ENCODE measurements at regions not wholly inside any gene's neighbourhood (a gene's known extent, or its start where the extent isn't known, plus 50 kb on each side); places are given as distances from the start of the nearest gene placed in this dataset.

- no peak overlapping the region for H3K9ac ChIP-seq (replicated peaks; ENCODE audit: extremely low read depth, insufficient read depth, low read length)
- no peaks in the 10 kb centered on the region for H3K9me1 ChIP-seq (replicated peaks; ENCODE audit: control insufficient read depth, extremely low read depth, insufficient read depth, low read length)
- H3K9me3 ChIP-seq (replicated peaks; ENCODE audit: control insufficient read depth, insufficient read depth, low read length): no peaks in the 10 kb centered on the region
- DNase-seq (ENCODE audit: low read depth, low spot score): no peak
- H2AFZ ChIP-seq (ENCODE audit: low read depth, low read length): no peak overlapping the region
- H3K4me1 ChIP-seq (ENCODE audit: control insufficient read depth, extremely low read depth, insufficient read depth, low read length): no peaks in the 10 kb centered on the region
- dilution Hi-C loops (cut with MboI; ENCODE audit: extremely low pct_ligation_motif_present, low sequenced_read_pairs) (no loop called here), intact Hi-C loops (cut with micrococcal nuclease) (no loop called here)
- H3K36me3 ChIP-seq (ENCODE audit: control insufficient read depth in 2 of 2, extremely low read depth in 1 of 2, insufficient read depth in 2 of 2, low read length in 2 of 2): no peaks in the 10 kb centered on the region
- BruUV-seq (replicated peaks): no TSS peak
- no peaks in the 10 kb centered on the region for H3K79me2 ChIP-seq (ENCODE audit: control insufficient read depth, insufficient read depth, low read length)
- ChIA-PET CTCF (no interaction called here), POLR2A (no interaction called here)
- H3K4me3 ChIP-seq (replicated peaks in 1 of 3; ENCODE audit: insufficient read depth in 1 of 3, low read depth in 1 of 3, low read length in 3 of 3): no peak overlapping the region
- no peak overlapping the region for H3K4me2 ChIP-seq (ENCODE audit: insufficient read depth, low read length)
- H3K27me3 ChIP-seq (ENCODE audit: control insufficient read depth in 2 of 2, insufficient read depth in 2 of 2, low read length in 2 of 2): peaks cover 5 to 6% of the 10 kb centered on the region in 2 experiments
- H4K20me1 ChIP-seq (replicated peaks; ENCODE audit: control insufficient read depth, extremely low read depth, insufficient read depth, low read length): no peaks in the 10 kb centered on the region
- FAIRE-seq: no peak
- TF ChIP-seq CTCF (IDR thresholded peaks at IDR 0.05; ENCODE audit: extremely low read depth in 1 of 2, insufficient read depth in 1 of 2, low read depth in 1 of 2, low read length in 2 of 2) (no peak), POLR2A (IDR thresholded peaks at IDR 0.05; ENCODE audit: low read depth, low read length) (no peak), EZH2 (IDR thresholded peaks at IDR 0.05; ENCODE audit: borderline replicate concordance, low read depth, low read length, severe bottlenecking) (no peak), FOS (IDR thresholded peaks at IDR 0.05; ENCODE audit: borderline replicate concordance, insufficient read depth, low read length) (no peak), MAX (IDR thresholded peaks at IDR 0.05; ENCODE audit: insufficient read depth, insufficient read length) (no peak), JUN (IDR thresholded peaks at IDR 0.05; ENCODE audit: borderline replicate concordance, insufficient read depth, insufficient read length, low read depth) (no peak), MYC (IDR thresholded peaks at IDR 0.05; ENCODE audit: low read depth, low read length) (no peak), GATA2 (IDR thresholded peaks at IDR 0.05; ENCODE audit: insufficient read depth, insufficient read length, low read depth, low read length) (no peak), POLR2AphosphoS5 (IDR thresholded peaks at IDR 0.05; ENCODE audit: insufficient read depth, low read depth, low read length) (no peak)
- H3K27ac ChIP-seq (ENCODE audit: insufficient read depth, low read depth, low read length): no peak overlapping the region
These were observed 90.9 kb upstream of the TMEM33 start for GRCh38 chr4:41844327-41844726.
